ENCODE measurements at regions not wholly inside any gene's neighbourhood (a gene's known extent, or its start where the extent isn't known, plus 50 kb on each side); places are given as distances from the start of the nearest gene placed in this dataset.

GRCh38 chr6:112761740-112762139 is 414.6 kb downstream of the RFPL4B start:
- no peak overlapping the region for H3K27ac ChIP-seq
- H3K9me3 ChIP-seq = no peaks in the 10 kb centered on the region
- H3K36me3 ChIP-seq = no peaks in the 10 kb centered on the region
- TF ChIP-seq CTCF (IDR thresholded peaks at IDR 0.05) (no peak), POLR2A (IDR thresholded peaks at IDR 0.05) (no peak)
- H3K27me3 ChIP-seq = no peaks in the 10 kb centered on the region
- no peaks in the 10 kb centered on the region for H3K4me1 ChIP-seq
- intact Hi-C loops (cut with DNase I) = no loop called here
- 54 to 56% methylated on average over 2 of the region's 2 CpGs for whole genome bisulfite sequencing, 2 donors
- no peak overlapping the region for H3K4me3 ChIP-seq
- DNase-seq = no peak

- Histone ChIP-seq H3K9me3 (peaks cover 0 to 9% (median 4%) of the 10 kb centered on the region in 3 donors), H3K4me1 (no peaks in the 10 kb centered on the region), H3K27ac (no peak overlapping the region), H3K4me3 (no peak overlapping the region), H3K27me3 (no peaks in the 10 kb centered on the region), H3K36me3 (no peaks in the 10 kb centered on the region)
- intact Hi-C loops (cut with DNase I) = no loop called here
- 67 to 69% methylated on average over 2 of the region's 2 CpGs for WGBS, 2 donors
- no peak for TF ChIP-seq POLR2A (IDR thresholded peaks at IDR 0.05)
- TF ChIP-seq CTCF (IDR thresholded peaks at IDR 0.05) = no peak
- DNase-seq = no peak
Observed at GRCh38 chr6:112764377-112764776, 417.2 kb downstream of the RFPL4B start.

- Histone ChIP-seq H3K9me3 (peaks cover 0 to 9% (median 4%) of the 10 kb centered on the region in 3 donors), H3K4me1 (no peaks in the 10 kb centered on the region), H3K27me3 (no peaks in the 10 kb centered on the region), H3K27ac (no peak overlapping the region), H3K36me3 (no peaks in the 10 kb centered on the region), H3K4me3 (no peak overlapping the region)
- WGBS, 2 donors = 60 to 61% methylated on average over 2 of the region's 2 CpGs
- TF ChIP-seq CTCF (IDR thresholded peaks at IDR 0.05) (no peak), POLR2A (IDR thresholded peaks at IDR 0.05) (no peak)
- no peak for DNase-seq
- intact Hi-C loops (cut with DNase I) = no loop called here
Observed at GRCh38 chr6:112770308-112770707, 423.2 kb downstream of the RFPL4B start.

- Histone ChIP-seq H3K27me3 (no peaks in the 10 kb centered on the region), H3K4me1 (no peaks in the 10 kb centered on the region), H3K27ac (no peak overlapping the region), H3K36me3 (no peaks in the 10 kb centered on the region), H3K4me3 (no peak overlapping the region), H3K9me3 (no peaks in the 10 kb centered on the region)
- no peak for DNase-seq
- WGBS, 2 donors = 0% methylated on average over 1 of the region's 1 CpG
- no peak for TF ChIP-seq POLR2A (IDR thresholded peaks at IDR 0.05)
- intact Hi-C loops (cut with DNase I) = no loop called here
Observed at GRCh38 chr6:112773187-112773586, 426.1 kb downstream of the RFPL4B start.

GRCh38 chr6:112774319-112774718 is 427.2 kb downstream of the RFPL4B start:
- H3K27me3 ChIP-seq = no peaks in the 10 kb centered on the region
- 78 to 85% methylated on average over 4 of the region's 4 CpGs for WGBS, 2 donors
- intact Hi-C loops (cut with DNase I) = no loop called here
- H3K36me3 ChIP-seq = no peaks in the 10 kb centered on the region
- DNase-seq = no peak
- TF ChIP-seq CTCF (IDR thresholded peaks at IDR 0.05) (no peak), POLR2A (IDR thresholded peaks at IDR 0.05) (no peak)
- no peaks in the 10 kb centered on the region for H3K4me1 ChIP-seq
- no peak overlapping the region for H3K4me3 ChIP-seq
- no peak overlapping the region for H3K27ac ChIP-seq
- H3K9me3 ChIP-seq = no peaks in the 10 kb centered on the region

GRCh38 chr6:112780498-112781096 is 433.5 kb downstream of the RFPL4B start:
- peak; percentile 61 to 88 (median 81) for TF ChIP-seq CTCF (IDR thresholded peaks at IDR 0.05)
- no peak for TF ChIP-seq POLR2A (IDR thresholded peaks at IDR 0.05)
- no peak overlapping the region for H3K4me3 ChIP-seq
- no peaks in the 10 kb centered on the region for H3K9me3 ChIP-seq
- no peaks in the 10 kb centered on the region for H3K27me3 ChIP-seq
- WGBS, 2 donors = 20 to 22% methylated on average over 9 of the region's 9 CpGs
- H3K4me1 ChIP-seq = no peaks in the 10 kb centered on the region
- H3K36me3 ChIP-seq = no peaks in the 10 kb centered on the region
- no peak overlapping the region for H3K27ac ChIP-seq
- no peak for DNase-seq
- intact Hi-C loops (cut with DNase I) = no loop called here

Measured in esophagus squamous epithelium (tissue), 5 donors.